Hematopoietic multipotent progenitor cell treated with erythropoietin and hydrocortisone succinate and interleukin-3 and kit ligand, for 4 days (in vitro differentiated cells): ENCODE measurements at regions not wholly inside any gene's neighbourhood (a gene's known extent, or its start where the extent isn't known, plus 50 kb on each side); places are given as distances from the start of the nearest gene placed in this dataset.

Experiments
- DNase-seq: peaks from one replicate; pipeline ENCODE4 v3.0.0-alpha.2; 2015

- no peak for DNase-seq
Measured at GRCh38 chr1:222157612-222158011, 390.3 kb downstream of the HHIPL2 start.

- no peak for DNase-seq
Measured at GRCh38 chr1:222140206-222140605, 398.3 kb upstream of the DUSP10 start.

- DNase-seq = no peak
Measured at GRCh38 chr1:222138095-222138494, 396.2 kb upstream of the DUSP10 start.

- no peak for DNase-seq
Measured at GRCh38 chr1:222136869-222137268, 395.0 kb upstream of the DUSP10 start.

GRCh38 chr1:222129041-222129440, 387.2 kb upstream of the DUSP10 start:
- peak; percentile 10 for DNase-seq

- DNase-seq = no peak
Measured at GRCh38 chr1:222127526-222128152, 385.8 kb upstream of the DUSP10 start.

- DNase-seq = no peak
Measured at GRCh38 chr1:222127096-222127495, 385.2 kb upstream of the DUSP10 start.

- DNase-seq = peak; percentile 36
Measured at GRCh38 chr1:222126052-222126451, 384.2 kb upstream of the DUSP10 start.

GRCh38 chr1:222124602-222125001, 382.7 kb upstream of the DUSP10 start:
- DNase-seq = no peak

- peak; percentile 75 for DNase-seq
Measured at GRCh38 chr1:222123111-222123510, 381.2 kb upstream of the DUSP10 start.

- no peak for DNase-seq
Measured at GRCh38 chr1:222117809-222118208, 375.9 kb upstream of the DUSP10 start.

- no peak for DNase-seq
Measured at GRCh38 chr1:222114536-222115156, 372.8 kb upstream of the DUSP10 start.

- DNase-seq = no peak
Measured at GRCh38 chr1:222109836-222110235, 367.9 kb upstream of the DUSP10 start.

GRCh38 chr1:222107975-222108374, 366.1 kb upstream of the DUSP10 start:
- no peak for DNase-seq

GRCh38 chr1:222107267-222107666, 365.4 kb upstream of the DUSP10 start:
- DNase-seq = no peak

- DNase-seq = no peak
Measured at GRCh38 chr1:222106377-222106776, 364.5 kb upstream of the DUSP10 start.

- DNase-seq = no peak
Measured at GRCh38 chr1:222105861-222106260, 364.0 kb upstream of the DUSP10 start.

- no peak for DNase-seq
Measured at GRCh38 chr1:222105393-222105737, 363.5 kb upstream of the DUSP10 start.

- no peak for DNase-seq
Measured at GRCh38 chr1:222104694-222105392, 363.0 kb upstream of the DUSP10 start.

- no peak for DNase-seq
Measured at GRCh38 chr1:222104097-222104496, 362.2 kb upstream of the DUSP10 start.

GRCh38 chr1:222099746-222100145, 357.9 kb upstream of the DUSP10 start:
- no peak for DNase-seq

GRCh38 chr1:222098404-222098803, 356.5 kb upstream of the DUSP10 start:
- DNase-seq = peak; percentile 74

GRCh38 chr1:222097588-222097987, 355.7 kb upstream of the DUSP10 start:
- DNase-seq = peak; percentile 10

- peak; percentile 38 for DNase-seq
Measured at GRCh38 chr1:222096883-222097282, 355.0 kb upstream of the DUSP10 start.

- no peak for DNase-seq
Measured at GRCh38 chr1:222096476-222096772, 354.5 kb upstream of the DUSP10 start.
